Urothelium cell line (cell line): ENCODE measurements at regions not wholly inside any gene's neighbourhood (a gene's known extent, or its start where the extent isn't known, plus 50 kb on each side); places are given as distances from the start of the nearest gene placed in this dataset.

Source experiments
- DNase-seq: peaks from one replicate; pipeline ENCODE4 v3.0.0; 2011; ENCODE audit warnings: low spot score, mixed read lengths
- FAIRE-seq: peaks from 2 replicates; lab custom pipeline; 2011; peaks lifted over from hg19 to GRCh38; lab: Jason Lieb, UNC

DNA sequence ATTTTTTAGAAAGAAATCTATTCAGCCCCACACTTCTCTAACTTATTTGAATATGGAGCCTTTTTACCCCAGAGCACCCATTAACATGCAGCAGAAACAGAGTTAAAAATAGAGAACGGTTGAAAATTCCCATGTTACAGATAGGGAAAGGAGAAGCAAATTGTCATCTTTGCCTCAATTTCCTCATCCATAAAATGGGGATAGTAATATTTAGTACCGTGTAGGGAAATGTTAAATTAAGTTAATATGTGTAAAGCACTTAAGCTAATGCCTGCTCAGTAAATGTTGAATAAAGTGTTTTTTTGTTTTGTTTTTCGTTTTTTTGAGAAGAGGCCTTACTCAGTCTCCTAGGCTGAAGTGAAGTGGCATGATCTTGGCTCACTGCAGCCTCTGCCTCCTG is 50.3 kb downstream of the NAV1 start:
- DNase-seq (no peak), FAIRE-seq (no peak)

- FAIRE-seq (no peak), DNase-seq (no peak)
These were observed 51.5 kb downstream of the NAV1 start for GRCh38 chr1:201590474-201590873.

GRCh38 chr1:201591348-201591747 is 52.4 kb downstream of the NAV1 start:
- no peak for DNase-seq
- FAIRE-seq: no peak

DNA sequence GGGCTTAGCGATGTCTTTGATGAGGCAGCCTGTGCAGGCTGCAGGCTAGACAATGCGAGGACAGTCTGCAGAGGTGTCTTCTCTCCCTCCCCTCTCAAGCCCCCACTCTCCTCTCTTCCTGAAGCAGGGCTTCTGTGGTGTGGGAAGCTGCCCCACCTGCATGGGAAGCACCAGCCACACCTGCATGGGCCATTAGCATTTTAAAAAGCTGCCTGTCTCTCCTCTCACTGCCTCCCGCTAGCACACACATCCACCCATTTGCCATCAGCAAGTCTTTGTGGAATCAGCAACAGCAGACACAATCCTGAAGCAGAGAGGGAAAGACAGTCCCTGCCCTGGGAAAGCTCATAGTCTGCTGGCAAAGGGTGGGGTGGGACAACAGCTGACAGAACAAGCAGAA is 53.1 kb downstream of the NAV1 start:
- DNase-seq: no peak
- FAIRE-seq: no peak

DNA sequence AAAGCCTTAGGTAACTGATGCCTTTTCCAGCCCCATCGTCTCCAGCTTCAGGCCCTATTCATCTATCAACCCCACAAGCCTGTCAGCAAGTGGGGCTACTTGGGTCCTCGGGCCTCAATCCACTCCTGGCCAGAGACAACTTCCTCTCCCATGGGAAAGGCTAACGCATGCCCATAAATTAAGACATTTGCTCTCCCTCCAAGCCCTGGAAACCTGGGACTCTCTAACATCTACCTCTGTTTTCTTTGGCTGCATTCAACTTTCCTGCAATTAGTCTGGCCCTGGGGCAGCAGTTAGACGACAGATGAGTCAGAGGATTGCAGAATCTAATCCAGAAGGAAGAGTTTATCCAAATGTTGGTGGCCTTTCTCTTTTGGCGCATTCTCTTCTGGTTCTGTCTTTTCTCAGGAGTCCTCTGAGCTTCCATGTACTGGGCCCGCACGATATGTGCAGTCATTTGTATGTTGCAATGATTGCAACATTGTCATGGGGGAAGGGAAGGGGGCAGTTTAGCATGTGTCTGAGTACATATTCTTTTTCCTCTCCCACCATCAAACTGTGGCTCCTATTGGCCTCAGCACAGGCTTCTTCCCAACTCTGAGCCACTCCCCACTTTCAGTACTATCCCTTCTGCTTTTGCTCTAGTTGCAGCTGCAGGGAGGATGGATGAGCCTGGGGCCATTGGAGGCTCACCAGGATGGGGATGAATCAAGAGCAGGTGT is 54.4 kb downstream of the NAV1 start:
- no peak for DNase-seq

DNA sequence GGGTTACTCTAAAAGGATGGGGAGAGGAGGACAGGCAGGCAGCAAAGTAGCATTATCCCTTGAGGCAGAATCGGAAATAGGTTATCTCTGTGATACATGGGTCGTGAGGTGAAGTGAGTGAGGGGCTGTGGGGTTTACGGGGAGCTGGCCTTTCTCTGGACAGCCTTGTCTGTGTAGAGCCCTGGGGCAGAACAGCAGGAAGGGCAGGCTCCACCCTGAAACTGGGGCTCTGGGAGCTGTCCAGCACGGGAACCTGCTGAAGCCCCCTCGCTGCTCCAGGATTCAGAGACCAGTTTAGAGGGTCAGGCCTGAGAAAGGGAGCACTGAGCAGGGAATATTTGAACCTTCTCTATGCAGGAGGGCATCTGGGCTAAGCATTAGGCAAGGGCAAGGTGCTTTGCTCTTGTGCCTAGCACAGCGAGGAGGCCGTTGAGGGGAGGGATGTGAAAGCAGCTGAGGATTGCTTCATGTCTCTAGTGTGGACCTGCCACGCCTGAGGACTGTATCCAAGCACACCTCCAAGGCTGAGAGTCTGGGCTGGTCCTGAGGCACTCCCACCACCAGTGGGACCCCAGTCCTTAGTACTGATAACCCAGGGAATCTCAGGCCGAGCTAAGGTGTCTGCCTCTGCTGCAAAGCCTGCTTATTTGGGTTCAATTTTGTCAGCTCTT is 55.8 kb downstream of the NAV1 start:
- FAIRE-seq: no peak
- no peak for DNase-seq

More for the DNA sequence above, 54.4 kb downstream of the NAV1 start:
- no peak for FAIRE-seq

GRCh38 chr1:201595381-201595780 is 56.5 kb downstream of the NAV1 start:
- DNase-seq (no peak), FAIRE-seq (no peak)

- FAIRE-seq: no peak
- DNase-seq: no peak
These were observed 57.4 kb downstream of the NAV1 start for GRCh38 chr1:201596101-201596868.

DNA sequence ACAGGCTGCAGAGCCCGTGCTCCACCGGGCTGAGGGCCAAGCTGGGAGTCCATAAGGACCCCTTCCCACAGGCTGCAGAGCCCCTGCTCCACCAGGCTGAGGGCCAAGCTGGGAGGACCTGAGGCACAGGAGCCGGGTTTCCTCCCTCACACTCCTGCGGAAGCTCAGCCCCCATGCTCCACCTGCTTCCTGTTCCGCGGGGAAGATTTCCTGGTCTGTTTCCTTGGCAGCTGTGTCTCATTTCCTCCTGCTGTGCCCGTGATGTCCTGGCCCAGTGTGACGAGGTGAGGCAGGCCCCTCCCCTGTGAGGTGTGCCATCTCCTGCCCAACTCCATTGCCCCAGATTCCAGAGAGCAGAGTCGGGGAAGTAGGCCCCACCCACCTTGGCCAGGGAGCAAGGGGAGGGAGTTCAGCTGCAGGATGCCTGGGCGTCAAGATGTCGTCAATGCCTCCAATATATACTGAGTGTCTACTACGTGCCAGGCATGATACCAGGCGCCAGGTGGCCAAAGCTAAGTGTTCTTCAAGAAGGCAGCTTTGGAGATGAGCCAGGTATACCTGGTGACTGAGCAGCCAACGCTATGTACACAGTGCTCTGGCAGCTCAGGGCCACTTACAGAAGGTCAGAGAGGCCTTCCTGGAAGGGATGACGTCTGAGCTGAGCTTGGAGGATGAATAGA is 58.8 kb downstream of the NAV1 start:
- FAIRE-seq (no peak), DNase-seq (no peak)

- no peak for FAIRE-seq
- DNase-seq: no peak
These were observed 59.5 kb downstream of the NAV1 start for GRCh38 chr1:201598396-201598795.

DNA sequence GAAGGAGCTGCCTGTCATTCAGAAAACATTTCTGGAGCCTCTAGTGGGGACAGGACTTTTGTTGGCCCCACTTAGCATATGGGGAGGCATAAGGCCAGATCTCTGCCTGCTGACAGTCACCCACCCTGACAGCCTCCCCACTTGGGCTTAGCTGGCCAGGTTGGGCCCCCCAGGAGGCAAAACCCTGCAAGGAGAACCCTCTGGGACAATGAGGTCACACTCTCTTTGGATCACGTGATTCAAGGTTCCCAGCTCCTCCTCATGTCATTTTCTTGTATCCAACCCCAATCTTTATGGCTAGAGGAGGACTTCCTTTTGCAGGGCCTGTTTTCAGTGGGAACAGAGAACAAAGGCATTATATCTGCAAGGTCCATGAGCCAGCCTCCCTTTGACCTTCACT is 60.0 kb downstream of the NAV1 start:
- DNase-seq: no peak

GRCh38 chr1:201599548-201599947 is 60.6 kb downstream of the NAV1 start:
- DNase-seq (no peak), FAIRE-seq (no peak)

More for the DNA sequence above, 60.0 kb downstream of the NAV1 start:
- FAIRE-seq: no peak

GRCh38 chr1:201602413-201603265 is 63.7 kb downstream of the NAV1 start:
- FAIRE-seq (peak; percentile 56), DNase-seq (peak; percentile 88)

- FAIRE-seq: no peak
- DNase-seq: no peak
These were observed 64.8 kb downstream of the NAV1 start for GRCh38 chr1:201603613-201604232.

- DNase-seq: no peak
- FAIRE-seq: no peak
These were observed 66.6 kb downstream of the NAV1 start for GRCh38 chr1:201605385-201606010.

DNA sequence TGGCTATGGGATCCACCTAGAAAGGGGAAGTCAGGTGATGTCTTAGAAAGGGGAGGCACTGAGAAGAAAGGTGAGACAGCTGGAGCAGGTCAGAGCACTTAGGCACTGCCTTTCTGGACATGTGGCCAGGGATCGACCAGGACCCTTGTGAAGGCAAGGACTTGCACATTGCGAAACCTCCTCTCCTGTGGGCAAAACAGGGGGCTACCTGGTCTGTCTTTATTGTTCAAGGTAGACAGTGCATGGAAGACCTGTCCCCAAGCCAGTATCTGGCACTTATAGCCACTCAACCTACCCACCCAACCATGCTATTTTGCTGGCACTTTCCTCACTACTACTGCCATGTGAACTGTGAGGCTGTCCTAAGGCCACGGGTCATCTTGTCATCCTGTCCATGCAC is 67.2 kb downstream of the NAV1 start:
- FAIRE-seq: no peak
- no peak for DNase-seq

- FAIRE-seq: no peak
- DNase-seq: no peak
These were observed 67.7 kb downstream of the NAV1 start for GRCh38 chr1:201606623-201607022.

GRCh38 chr1:201608635-201609395 is 69.9 kb downstream of the NAV1 start:
- no peak for FAIRE-seq
- no peak for DNase-seq
